ENCODE measurements at regions not wholly inside any gene's neighbourhood (a gene's known extent, or its start where the extent isn't known, plus 50 kb on each side); places are given as distances from the start of the nearest gene placed in this dataset.

GRCh38 chr2:16040271-16041010 lies 100.1 kb downstream of the MYCN start:
- POLR2A ChIA-PET = no interaction called here
- TF ChIP-seq, protein P1, sequence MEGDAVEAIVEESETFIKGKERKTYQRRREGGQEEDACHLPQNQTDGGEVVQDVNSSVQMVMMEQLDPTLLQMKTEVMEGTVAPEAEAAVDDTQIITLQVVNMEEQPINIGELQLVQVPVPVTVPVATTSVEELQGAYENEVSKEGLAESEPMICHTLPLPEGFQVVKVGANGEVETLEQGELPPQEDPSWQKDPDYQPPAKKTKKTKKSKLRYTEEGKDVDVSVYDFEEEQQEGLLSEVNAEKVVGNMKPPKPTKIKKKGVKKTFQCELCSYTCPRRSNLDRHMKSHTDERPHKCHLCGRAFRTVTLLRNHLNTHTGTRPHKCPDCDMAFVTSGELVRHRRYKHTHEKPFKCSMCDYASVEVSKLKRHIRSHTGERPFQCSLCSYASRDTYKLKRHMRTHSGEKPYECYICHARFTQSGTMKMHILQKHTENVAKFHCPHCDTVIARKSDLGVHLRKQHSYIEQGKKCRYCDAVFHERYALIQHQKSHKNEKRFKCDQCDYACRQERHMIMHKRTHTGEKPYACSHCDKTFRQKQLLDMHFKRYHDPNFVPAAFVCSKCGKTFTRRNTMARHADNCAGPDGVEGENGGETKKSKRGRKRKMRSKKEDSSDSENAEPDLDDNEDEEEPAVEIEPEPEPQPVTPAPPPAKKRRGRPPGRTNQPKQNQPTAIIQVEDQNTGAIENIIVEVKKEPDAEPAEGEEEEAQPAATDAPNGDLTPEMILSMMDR (IDR thresholded peaks at IDR 0.05) = no peak
- TF ChIP-seq EZH2 (IDR thresholded peaks at IDR 0.05; ENCODE audit: borderline replicate concordance, insufficient read depth, low read depth, low read length, poor library complexity, severe bottlenecking) = no peak
- Histone ChIP-seq H3K27ac (ENCODE audit: low read length in 2 of 2) (no peak overlapping the region), H4K20me1 (ENCODE audit: control insufficient read depth, insufficient read depth, low read length, poor library complexity, severe bottlenecking) (no peaks in the 10 kb centered on the region), H3K4me2 (replicated peaks; ENCODE audit: low read depth, low read length, poor library complexity, severe bottlenecking) (no peak overlapping the region), H3K4me1 (ENCODE audit: control insufficient read depth in 2 of 2, insufficient read depth in 2 of 2, low read length in 2 of 2) (no peaks in the 10 kb centered on the region), H3K27me3 (replicated peaks in 1 of 4; ENCODE audit: control extremely low read depth in 1 of 4, control insufficient read depth in 3 of 4, insufficient read depth in 4 of 4, low read length in 3 of 4) (no peaks in the 10 kb centered on the region), H3K79me2 (ENCODE audit: control insufficient read depth, insufficient read depth, low read length) (no peaks in the 10 kb centered on the region), H3K9ac (ENCODE audit: low read length) (no peak overlapping the region), H3K36me3 (replicated peaks in 1 of 2; ENCODE audit: control extremely low read depth in 1 of 2, control insufficient read depth in 1 of 2, extremely low read depth in 1 of 2, insufficient read depth in 2 of 2, low read length in 1 of 2) (no peaks in the 10 kb centered on the region), H3K4me3 (ENCODE audit: control extremely low read depth in 1 of 5, extremely low read depth in 1 of 5, insufficient read depth in 1 of 5, low read depth in 2 of 5, low read length in 4 of 5) (no peak overlapping the region), H3K9me3 (ENCODE audit: control extremely low read depth in 1 of 3, control insufficient read depth in 2 of 3, insufficient read depth in 1 of 3, low read length in 2 of 3) (peaks cover 0 to 3% (median 0%) of the 10 kb centered on the region in 3 donors), H2AFZ (ENCODE audit: insufficient read depth, low read depth, low read length, poor library complexity, severe bottlenecking) (no peak overlapping the region)
- H3K4me3 Mint-ChIP-seq = no peak overlapping the region
- H3K9me3 Mint-ChIP-seq (ENCODE audit: insufficient read depth) = no peaks in the 10 kb centered on the region
- DNase-seq = no peak
- no peak for ATAC-seq (ENCODE audit: low read depth)
- H3K27ac Mint-ChIP-seq = no peak overlapping the region
- WGBS (ENCODE audit: insufficient coverage) = 73% methylated on average over 5 of the region's 7 CpGs
- intact Hi-C loops (cut with micrococcal nuclease) = no loop called here
- H3K27me3 Mint-ChIP-seq = peaks cover 9% of the 10 kb centered on the region
- no peaks in the 10 kb centered on the region for H3K4me1 Mint-ChIP-seq
- CTCF ChIA-PET = no interaction called here

DNA sequence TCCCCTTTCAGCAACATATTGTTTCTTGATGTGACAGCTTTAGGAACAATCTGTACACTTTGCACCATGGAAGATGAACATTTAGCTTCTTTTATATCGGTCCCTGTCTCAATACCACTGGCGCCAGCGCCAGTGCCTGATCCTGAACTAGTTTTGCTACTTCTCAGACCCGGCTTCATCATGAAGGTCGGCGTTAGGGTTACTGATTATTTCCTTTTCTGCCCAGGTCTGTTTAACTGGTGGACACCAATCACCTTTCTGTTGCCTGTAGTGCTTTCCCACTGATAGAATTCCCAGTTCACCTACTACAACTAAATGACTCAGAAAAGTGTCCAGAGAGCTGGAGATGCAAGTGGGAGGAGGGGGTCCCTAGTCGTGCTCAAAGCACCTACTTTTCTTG lies 99.5 kb downstream of the MYCN start:
- H3K4me2 ChIP-seq (replicated peaks; ENCODE audit: low read depth, low read length, poor library complexity, severe bottlenecking) = no peak overlapping the region
- POLR2A ChIA-PET = no interaction called here
- peaks cover 0 to 3% (median 0%) of the 10 kb centered on the region in 3 donors for H3K9me3 ChIP-seq (ENCODE audit: control extremely low read depth in 1 of 3, control insufficient read depth in 2 of 3, insufficient read depth in 1 of 3, low read length in 2 of 3)
- 97% methylated on average over 6 of the region's 7 CpGs for WGBS (ENCODE audit: insufficient coverage)
- H3K9ac ChIP-seq (ENCODE audit: low read length) = no peak overlapping the region
- H3K4me1 Mint-ChIP-seq = no peaks in the 10 kb centered on the region
- H3K4me3 Mint-ChIP-seq = no peak overlapping the region
- no peak overlapping the region for H3K27ac Mint-ChIP-seq
- no peaks in the 10 kb centered on the region for H3K79me2 ChIP-seq (ENCODE audit: control insufficient read depth, insufficient read depth, low read length)
- ATAC-seq (ENCODE audit: low read depth) = no peak
- no peak for DNase-seq
- H3K4me3 ChIP-seq (ENCODE audit: control extremely low read depth in 1 of 5, extremely low read depth in 1 of 5, insufficient read depth in 1 of 5, low read depth in 2 of 5, low read length in 4 of 5) = no peak overlapping the region
- no peaks in the 10 kb centered on the region for H3K36me3 ChIP-seq (replicated peaks in 1 of 2; ENCODE audit: control extremely low read depth in 1 of 2, control insufficient read depth in 1 of 2, extremely low read depth in 1 of 2, insufficient read depth in 2 of 2, low read length in 1 of 2)
- no peaks in the 10 kb centered on the region for H4K20me1 ChIP-seq (ENCODE audit: control insufficient read depth, insufficient read depth, low read length, poor library complexity, severe bottlenecking)
- no peak overlapping the region for H3K27ac ChIP-seq (ENCODE audit: low read length in 2 of 2)
- H2AFZ ChIP-seq (ENCODE audit: insufficient read depth, low read depth, low read length, poor library complexity, severe bottlenecking) = no peak overlapping the region
- H3K4me1 ChIP-seq (ENCODE audit: control insufficient read depth in 2 of 2, insufficient read depth in 2 of 2, low read length in 2 of 2) = no peaks in the 10 kb centered on the region
- TF ChIP-seq EZH2 (IDR thresholded peaks at IDR 0.05; ENCODE audit: borderline replicate concordance, insufficient read depth, low read depth, low read length, poor library complexity, severe bottlenecking) = no peak
- TF ChIP-seq, protein P1 (IDR thresholded peaks at IDR 0.05) = no peak
- CTCF ChIA-PET = no interaction called here
- intact Hi-C loops (cut with micrococcal nuclease) = no loop called here
- no peaks in the 10 kb centered on the region for H3K9me3 Mint-ChIP-seq (ENCODE audit: insufficient read depth)
- H3K27me3 ChIP-seq (replicated peaks in 1 of 4; ENCODE audit: control extremely low read depth in 1 of 4, control insufficient read depth in 3 of 4, insufficient read depth in 4 of 4, low read length in 3 of 4) = no peaks in the 10 kb centered on the region
- peaks cover 9% of the 10 kb centered on the region for H3K27me3 Mint-ChIP-seq

All from B cell (primary cell).